DOHH2 (cell line): ENCODE measurements at regions not wholly inside any gene's neighbourhood (a gene's known extent, or its start where the extent isn't known, plus 50 kb on each side); places are given as distances from the start of the nearest gene placed in this dataset.

Experiments used
- EZH2phosphoT487 ChIP-seq: fragments of 200-600 bp; sonication (generic); IDR thresholded peaks from 2 replicates; pipeline ENCODE4 v1.6.1; 2017; ENCODE audit warnings: borderline replicate concordance, mild to moderate bottlenecking, antibody characterized with exemption, low read length, moderate library complexity, mixed read lengths
- TF ChIP-seq, protein P1 (sequence below): fragments of 200-600 bp; sonication (generic); IDR thresholded peaks from one replicate; pipeline ENCODE4 v1.5.1; 2014; ENCODE audit warnings: antibody characterized with exemption, mild to moderate bottlenecking, low read depth, low read length; ENCODE audit not compliant: poor library complexity, severe bottlenecking

- TF ChIP-seq, protein P1, sequence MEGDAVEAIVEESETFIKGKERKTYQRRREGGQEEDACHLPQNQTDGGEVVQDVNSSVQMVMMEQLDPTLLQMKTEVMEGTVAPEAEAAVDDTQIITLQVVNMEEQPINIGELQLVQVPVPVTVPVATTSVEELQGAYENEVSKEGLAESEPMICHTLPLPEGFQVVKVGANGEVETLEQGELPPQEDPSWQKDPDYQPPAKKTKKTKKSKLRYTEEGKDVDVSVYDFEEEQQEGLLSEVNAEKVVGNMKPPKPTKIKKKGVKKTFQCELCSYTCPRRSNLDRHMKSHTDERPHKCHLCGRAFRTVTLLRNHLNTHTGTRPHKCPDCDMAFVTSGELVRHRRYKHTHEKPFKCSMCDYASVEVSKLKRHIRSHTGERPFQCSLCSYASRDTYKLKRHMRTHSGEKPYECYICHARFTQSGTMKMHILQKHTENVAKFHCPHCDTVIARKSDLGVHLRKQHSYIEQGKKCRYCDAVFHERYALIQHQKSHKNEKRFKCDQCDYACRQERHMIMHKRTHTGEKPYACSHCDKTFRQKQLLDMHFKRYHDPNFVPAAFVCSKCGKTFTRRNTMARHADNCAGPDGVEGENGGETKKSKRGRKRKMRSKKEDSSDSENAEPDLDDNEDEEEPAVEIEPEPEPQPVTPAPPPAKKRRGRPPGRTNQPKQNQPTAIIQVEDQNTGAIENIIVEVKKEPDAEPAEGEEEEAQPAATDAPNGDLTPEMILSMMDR: no peak
- no peak for TF ChIP-seq EZH2phosphoT487
Measured at GRCh38 chr3:10700821-10701220, 115.2 kb upstream of the SLC6A11 start.
